Suppressor macrophage treated with lipopolysaccharide for 4 hours (primary cell): ENCODE measurements at regions not wholly inside any gene's neighbourhood (a gene's known extent, or its start where the extent isn't known, plus 50 kb on each side); places are given as distances from the start of the nearest gene placed in this dataset.
"Not testable (repeated sequence)": the region's sequence is repeated elsewhere in the genome, so short reads cannot be mapped to it uniquely, and the experiment has no call there.

ENCODE experiments used
- DNase-seq: peaks from one replicate; pipeline ENCODE4 v3.0.0-alpha.2; 2020

- DNase-seq, result no peak
Measured at GRCh38 chr5:75002271-75002670, 50.1 kb downstream of the GCNT4 start.

GRCh38 chr5:74995926-74996325 is 56.4 kb downstream of the GCNT4 start:
- DNase-seq, result no peak

- DNase-seq, result no peak
Measured at GRCh38 chr5:74994826-74995225, 57.5 kb downstream of the GCNT4 start.

- no peak for DNase-seq
Measured at GRCh38 chr5:74993743-74994142, 58.6 kb downstream of the GCNT4 start.

DNA sequence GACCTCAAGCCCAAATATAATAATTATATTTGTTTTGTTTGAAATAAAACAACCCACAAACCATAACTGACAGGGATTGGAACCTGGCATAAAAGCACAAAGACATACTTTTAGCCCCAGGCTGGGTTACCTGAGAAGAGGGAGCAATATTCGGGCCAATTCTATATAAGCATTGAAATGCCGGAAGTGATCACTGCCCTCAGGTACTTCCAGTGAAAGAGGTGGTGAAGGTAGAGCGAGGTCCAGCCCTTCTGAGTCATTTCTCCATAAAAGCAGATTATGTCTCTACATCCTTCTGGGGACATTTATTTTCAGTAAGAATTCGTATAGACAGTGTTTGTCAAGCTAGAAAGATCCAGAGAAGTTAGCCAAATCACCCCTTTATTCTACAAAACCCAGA is 59.6 kb downstream of the GCNT4 start:
- DNase-seq, result no peak

DNA sequence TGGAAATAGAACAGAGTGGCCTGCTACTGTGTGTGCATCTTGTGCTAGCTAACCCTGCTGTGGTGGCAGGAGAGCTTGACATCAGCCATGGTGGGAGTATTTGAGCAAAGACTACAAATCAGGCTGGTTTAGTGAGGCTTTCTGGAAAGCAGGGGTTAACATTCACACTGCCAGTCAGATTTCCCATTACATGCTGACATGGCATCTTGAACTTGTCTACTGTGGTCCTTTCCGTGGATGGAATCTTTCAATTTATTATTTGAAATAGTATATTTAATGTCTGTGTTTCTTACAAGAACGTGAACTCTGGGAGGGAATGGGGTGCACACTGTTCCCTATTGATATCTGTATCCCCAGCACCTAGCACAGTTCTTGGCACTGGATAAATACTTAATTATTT is 60.8 kb downstream of the GCNT4 start:
- DNase-seq, result no peak

DNA sequence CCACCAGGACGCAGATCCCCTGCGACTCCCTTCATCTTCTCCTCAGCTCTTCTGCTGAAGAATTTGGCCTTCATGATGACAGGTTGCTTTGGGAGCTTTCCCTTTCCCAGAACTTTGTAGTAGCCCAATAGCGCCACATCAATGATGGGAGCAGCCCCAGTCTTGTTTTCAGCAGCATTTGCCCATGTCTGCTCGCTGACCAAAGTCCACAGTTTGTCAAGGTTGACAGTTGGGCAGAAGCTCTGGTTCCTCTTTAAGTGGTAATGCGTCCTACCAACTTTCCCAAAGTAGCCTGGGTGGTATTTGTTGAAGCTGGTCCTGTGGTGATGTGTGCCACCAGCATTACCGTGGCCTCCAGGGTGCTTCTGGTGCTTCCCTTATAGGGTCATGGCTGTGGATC is 62.2 kb downstream of the GCNT4 start:
- DNase-seq, result no peak

DNA sequence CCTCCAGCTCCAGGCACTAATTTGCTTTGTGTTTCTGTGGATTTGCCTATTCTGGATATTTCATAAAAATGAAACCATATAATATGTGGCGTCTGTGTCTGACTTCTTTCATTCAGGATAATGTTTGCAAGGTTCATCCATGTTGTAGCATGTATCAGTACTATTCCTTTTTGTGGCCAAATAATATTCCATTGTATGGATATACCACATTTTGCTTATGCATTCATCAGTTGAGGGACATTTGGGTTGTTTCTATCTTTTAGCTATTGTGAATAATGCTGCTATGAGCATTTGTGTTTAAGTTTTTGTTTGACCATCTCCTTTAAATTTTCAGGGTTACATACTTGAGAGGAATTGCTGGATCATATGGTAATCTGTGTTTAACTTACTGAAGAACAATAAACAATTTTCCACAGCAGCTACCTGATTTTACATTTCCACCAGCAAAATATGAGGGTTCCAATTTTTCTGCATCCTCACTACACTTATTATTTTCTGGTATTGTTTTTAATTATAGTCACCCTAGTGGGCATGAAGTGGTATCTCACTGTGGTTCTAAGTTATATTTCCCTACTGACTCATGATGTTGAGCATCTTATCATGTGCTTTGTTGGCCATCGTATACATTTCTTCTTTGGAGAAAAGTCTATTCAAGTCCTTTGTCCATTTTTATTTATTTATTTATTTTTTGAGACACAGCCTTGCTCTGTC is 63.9 kb downstream of the GCNT4 start:
- DNase-seq, result no peak

- no peak for DNase-seq
Measured at GRCh38 chr5:74978345-74978744, 74.0 kb downstream of the GCNT4 start.

DNA sequence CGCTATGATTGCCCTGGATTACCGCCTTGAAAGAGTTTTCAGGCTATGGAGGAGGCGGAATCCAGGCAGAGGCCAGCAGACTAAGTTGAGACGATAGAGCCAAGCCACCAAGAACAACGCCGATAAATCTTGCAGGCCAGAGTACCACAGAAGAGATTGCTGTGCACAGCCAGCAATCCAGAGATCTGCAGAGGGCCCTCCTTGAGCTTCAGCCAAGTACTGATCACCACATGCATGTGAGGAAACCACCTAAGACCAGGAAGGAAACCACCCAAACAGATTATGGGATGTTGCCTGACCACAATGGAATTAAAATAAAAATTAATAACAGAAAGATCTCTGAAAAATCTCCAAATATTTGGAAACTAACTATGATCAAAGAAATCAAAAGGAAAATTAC is 74.9 kb downstream of the GCNT4 start:
- no peak for DNase-seq

GRCh38 chr5:74976651-74977050 is 75.7 kb downstream of the GCNT4 start:
- DNase-seq, result no peak

DNA sequence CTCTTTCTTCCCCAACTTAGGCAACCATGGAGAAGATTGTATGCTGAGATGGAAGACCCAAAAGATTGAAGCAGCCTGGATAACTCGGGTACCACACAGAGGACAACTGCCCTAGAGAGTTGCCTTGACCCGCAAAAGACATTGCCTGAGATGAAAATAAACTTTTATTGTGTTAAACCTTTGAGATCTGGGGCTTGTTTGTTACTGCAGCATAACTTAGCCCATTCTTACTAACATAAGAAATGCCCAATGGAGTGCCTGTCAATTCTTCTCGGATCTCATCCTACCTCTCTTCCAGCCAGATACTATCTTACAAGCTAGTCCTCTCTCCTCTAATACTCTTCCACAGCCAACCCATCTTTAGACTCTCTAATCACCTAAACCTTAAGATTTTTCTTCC is 76.8 kb downstream of the GCNT4 start:
- DNase-seq, result no peak

- DNase-seq, result no peak
Measured at GRCh38 chr5:74974451-74975091, 77.8 kb downstream of the GCNT4 start.

DNA sequence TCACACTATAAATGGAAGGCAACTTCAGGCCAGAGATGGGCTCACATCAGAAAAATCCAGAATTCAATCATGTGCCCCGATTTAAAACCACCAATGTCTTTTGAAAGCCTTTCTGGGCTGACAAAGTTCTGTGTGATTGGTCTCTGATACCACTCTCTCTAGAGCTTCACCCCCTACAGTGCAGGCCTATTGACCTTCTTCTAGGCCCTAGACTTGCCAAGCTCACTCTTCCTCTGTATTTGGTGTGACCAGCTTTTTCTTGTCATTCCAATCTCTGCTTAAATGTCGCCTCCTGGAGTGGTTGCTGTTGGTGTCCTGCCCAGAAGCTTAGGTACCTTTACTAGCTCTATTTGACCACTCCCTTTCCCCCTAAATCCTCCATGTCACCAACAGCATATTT is 78.7 kb downstream of the GCNT4 start:
- no peak for DNase-seq

DNA sequence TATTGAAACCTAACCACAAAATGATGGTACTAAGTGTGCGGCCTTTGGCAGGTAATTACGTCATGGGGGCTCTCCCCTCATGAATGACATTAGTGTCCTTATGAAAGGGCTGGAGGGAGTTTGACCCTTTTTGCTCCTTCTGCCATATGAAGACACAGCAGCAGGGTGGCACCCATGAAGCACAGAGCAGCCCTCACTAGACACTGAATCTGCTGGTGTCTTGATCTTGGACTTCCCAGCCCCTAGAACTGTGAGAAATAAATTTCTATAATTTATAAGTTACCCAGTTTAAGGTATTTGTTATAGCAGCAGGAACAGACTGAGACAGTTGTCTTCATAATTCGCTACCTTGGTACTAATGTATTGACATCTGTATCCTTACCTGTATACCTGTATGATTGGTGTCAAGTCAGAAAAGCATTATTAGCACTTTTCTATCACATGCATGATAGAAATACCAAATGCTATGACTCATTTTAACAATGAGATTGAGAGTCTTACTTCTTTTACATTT is 80.4 kb downstream of the GCNT4 start:
- DNase-seq, result no peak

DNA sequence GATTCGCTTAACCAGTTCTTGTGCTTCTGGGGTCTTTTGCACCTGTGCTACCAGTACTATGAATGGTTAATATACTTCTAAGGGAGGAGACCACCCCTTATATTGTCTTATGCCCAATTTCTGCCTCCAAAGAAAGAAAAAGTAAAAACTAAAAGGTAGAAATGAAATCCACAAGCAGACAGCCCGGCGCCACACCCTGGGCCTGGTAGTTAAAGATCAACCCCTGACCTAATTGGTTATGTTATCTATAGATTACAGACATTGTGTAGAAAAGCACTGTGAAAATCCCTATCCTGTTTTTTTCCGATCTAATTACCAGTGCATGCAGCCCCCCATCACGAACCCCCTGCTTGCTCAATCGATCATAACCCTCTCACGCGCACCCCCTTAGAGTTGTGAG is 81.5 kb downstream of the GCNT4 start:
- not testable (repeated sequence) for DNase-seq

DNA sequence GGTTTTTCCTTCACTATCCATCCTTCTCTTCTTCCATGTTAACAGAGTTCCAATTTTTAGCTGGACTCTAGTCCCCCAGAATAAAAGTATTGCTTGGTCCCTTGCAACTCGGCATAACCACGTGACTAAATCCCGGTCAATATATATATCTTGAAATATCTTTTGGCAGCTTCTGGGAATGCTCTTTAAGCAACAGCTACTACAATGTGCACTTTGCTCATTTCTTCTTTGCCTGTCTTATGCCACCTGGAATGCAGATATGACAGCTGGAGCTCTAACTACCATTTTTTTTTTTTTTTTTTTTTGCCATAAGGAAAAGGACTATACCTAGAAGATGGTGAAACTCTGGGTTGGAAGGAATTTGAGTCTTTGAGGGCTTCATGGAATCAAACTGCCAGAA is 82.6 kb downstream of the GCNT4 start:
- DNase-seq, result no peak

- DNase-seq, result no peak
Measured at GRCh38 chr5:74966141-74967026, 86.0 kb downstream of the GCNT4 start.

- DNase-seq, result no peak
Measured at GRCh38 chr5:74963407-74963806, 89.0 kb downstream of the GCNT4 start.

GRCh38 chr5:74957906-74958305 is 91.7 kb upstream of the FAM169A start:
- no peak for DNase-seq

DNA sequence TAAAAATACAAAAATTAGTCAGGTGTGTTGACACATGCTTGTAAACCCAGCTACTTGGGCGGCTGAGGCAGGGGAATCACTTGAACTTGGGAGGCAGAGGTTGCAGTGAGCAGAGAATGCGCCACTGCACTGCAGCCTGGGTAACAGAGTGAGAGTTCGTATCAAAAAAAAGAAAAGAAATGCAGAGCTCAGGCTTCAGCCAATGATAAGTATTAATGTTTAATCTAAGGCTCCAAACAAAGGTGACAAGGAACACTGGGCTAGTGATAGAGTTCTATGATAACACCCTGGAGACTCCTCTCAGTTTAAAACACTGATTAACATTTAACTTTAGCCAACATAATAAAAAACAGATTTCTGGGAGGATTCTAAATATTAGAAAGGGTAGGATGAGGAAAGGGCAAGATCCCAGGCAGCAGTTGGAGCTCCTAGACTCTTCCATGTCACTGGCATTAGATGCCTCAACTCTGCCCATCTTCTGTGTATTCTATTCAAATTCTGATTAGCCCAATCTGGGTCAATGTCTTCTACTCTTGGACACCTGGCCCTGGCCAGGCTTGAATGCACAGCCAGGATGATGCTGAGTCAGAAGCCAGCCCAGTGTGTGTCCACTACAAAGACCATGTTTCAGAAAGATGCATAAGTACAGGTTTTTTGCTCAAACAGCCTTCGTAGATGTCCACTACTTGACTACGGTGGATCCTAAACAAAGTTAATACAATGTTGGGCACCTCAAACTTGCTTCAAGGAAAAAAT is 91.0 kb upstream of the FAM169A start:
- DNase-seq, result no peak

DNA sequence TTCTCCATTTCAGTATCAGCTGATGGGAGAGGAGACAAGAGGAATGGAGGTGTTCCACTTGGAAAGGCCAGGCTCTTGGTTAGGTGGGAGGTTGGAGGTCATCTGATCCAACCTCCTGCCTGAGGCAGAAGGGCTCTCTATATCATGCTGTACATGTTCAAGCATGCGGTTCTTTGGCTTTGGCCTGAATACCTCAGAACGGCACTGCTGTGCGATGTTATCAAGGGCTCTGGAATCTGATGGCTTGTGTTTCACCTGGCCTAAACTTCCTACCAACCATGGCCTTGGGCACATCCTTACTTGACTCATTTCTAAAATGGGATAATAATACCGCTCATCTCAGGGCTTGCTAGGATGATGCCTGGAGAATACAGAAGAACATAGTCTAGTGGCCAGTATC is 90.1 kb upstream of the FAM169A start:
- DNase-seq, result no peak

- no peak for DNase-seq
Measured at GRCh38 chr5:74954919-74955318, 88.7 kb upstream of the FAM169A start.
